Kidney capillary endothelial cell (primary cell): ENCODE measurements at regions not wholly inside any gene's neighbourhood (a gene's known extent, or its start where the extent isn't known, plus 50 kb on each side); places are given as distances from the start of the nearest gene placed in this dataset.
"Not testable (repeated sequence)": the region's sequence is repeated elsewhere in the genome, so short reads cannot be mapped to it uniquely, and the experiment has no call there.

Experiments used
- DNase-seq: peaks from one replicate; pipeline ENCODE4 v3.0.0-alpha.2; 2018; ENCODE audit warnings: low spot score

GRCh38 chr10:8128511-8128910 lies 74.0 kb downstream of the GATA3 start:
- no peak for DNase-seq

GRCh38 chr10:8129438-8129837 lies 75.0 kb downstream of the GATA3 start:
- DNase-seq = no peak

DNA sequence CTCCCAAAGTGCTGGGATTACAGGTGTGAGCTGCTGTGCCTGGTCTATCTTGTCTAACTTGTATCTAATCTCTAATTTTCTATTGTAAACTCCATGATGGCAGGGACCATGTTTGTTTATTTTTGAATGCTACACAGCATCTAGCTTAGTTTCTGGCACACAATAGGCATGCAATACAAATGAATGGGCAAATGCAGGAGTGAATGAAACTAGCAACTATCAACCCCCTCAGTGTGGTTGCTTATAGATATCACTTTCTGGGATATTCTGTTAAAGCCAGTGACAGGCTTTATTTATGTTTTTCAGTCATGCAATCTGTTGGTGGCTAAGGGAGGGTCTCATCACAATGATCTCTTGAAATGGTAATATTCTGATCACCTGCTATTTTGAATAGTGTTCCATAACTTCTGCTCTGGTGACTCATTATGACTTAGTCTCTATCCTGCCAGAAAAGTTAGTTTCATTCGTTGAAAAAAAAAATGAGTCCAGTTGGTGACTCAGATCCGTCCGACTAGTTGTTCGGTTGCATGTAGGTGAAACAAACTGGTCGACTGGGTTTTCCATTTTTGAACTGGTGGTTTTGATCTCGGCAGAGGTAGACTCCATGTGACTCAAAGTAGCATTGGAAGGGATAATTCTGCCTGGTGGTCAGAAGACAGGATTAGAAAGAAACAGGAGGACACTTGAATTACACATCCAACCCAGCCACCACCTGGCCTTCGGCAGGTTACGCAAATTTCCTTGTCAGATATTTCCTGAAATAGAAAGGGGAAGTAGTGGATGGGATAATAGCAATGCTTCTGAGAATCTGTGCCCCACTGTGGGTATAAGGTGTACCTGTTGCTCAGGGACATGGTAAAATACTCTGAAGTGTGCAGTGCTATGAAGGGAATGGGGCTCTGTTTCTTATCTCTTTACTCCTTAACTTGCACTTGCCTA lies 76.8 kb downstream of the GATA3 start:
- peak; percentile 9 for DNase-seq

- no peak for DNase-seq
Measured at GRCh38 chr10:8133146-8133545, 78.7 kb downstream of the GATA3 start.

GRCh38 chr10:8136736-8137135 lies 82.2 kb downstream of the GATA3 start:
- no peak for DNase-seq

GRCh38 chr10:8137272-8137681 lies 82.8 kb downstream of the GATA3 start:
- DNase-seq = no peak

GRCh38 chr10:8137726-8138125 lies 83.2 kb downstream of the GATA3 start:
- DNase-seq = no peak

DNA sequence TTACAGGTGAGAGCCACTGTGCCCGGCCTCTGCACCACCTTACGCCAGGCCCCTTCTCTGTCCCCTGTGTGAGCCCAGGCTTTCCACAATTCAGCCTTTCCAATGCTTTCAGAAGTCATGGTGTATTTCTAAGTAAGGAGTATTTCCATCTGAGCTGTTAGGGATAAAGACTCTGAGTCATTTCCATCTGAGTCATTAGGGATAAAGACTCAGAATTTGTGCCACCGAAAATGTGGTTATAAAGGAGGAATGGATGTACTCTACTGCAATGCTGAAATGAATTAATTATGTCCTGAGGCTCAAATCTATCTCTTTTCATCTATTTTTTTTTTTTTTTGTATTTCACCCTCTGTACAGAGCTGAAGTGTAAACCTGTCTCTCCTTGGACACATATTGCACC lies 84.0 kb downstream of the GATA3 start:
- DNase-seq = peak; percentile 47

- no peak for DNase-seq
Measured at GRCh38 chr10:8144496-8144895, 90.0 kb downstream of the GATA3 start.

- DNase-seq = no peak
Measured at GRCh38 chr10:8146650-8147049, 92.2 kb downstream of the GATA3 start.

DNA sequence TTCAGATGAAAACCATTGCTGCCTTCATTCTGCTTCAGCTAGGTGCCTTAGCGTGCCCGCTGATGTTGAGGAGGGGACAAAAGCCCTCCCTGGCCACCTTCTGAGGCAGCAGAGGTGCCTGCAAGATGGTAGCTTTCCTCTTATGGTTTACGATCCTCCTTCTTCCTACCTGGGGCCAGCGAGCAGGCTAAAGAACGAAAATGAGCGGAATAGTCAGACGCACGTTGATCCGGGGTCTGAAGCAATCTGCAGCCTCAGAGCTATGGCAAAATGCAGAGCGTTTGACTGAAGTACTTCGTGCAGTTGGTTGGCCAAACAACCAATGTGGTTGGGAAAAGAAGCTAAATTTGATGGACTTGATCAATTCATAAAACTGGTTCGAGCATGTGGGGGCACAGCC lies 95.5 kb downstream of the GATA3 start:
- DNase-seq = no peak

DNA sequence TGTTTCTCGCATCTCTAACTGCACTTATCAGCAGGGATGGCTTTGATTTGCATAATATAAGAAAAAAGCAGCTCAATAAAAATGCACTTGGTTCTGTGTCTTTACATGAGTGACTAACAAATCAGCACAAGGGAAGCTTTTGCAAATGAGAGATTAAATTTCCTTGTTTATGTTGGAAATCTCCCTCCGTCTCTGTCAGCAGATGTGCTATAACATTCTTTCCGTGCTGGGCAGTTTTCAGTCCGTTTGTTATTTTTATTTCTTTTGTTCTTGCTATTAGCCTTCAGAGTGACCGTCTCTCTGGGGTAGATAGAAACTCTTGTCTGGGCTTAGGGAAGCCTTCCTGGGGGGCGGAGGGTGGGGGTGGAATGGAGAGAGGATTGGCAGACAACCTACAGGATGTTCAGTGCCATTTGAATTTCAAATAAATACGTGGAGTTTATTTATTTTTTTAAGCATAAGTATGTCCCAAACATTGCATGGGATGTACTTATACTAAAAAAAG lies 96.0 kb downstream of the GATA3 start:
- DNase-seq = no peak

DNA sequence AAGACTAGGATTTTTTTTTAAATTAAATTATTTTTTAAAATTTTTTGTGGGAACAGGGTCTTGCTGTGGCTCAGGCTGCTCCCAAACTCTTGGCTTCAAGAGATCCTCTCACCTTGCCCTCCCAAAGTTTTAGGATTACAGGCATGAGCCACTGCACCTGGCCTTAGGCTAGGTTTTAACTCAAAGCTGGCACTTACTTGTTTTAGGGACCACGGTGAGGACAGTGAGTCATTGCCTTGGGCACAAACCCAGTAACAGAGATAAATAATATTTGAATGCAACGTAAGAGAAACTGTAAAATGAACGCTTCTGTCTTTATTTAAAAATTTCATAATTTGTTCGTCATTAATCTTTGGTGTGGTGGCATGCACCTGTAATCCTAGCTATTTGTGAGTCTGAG lies 96.6 kb downstream of the GATA3 start:
- no peak for DNase-seq

- no peak for DNase-seq
Measured at GRCh38 chr10:8156918-8157317, 102.4 kb downstream of the GATA3 start.

- DNase-seq = no peak
Measured at GRCh38 chr10:8158193-8159071, 103.9 kb downstream of the GATA3 start.

DNA sequence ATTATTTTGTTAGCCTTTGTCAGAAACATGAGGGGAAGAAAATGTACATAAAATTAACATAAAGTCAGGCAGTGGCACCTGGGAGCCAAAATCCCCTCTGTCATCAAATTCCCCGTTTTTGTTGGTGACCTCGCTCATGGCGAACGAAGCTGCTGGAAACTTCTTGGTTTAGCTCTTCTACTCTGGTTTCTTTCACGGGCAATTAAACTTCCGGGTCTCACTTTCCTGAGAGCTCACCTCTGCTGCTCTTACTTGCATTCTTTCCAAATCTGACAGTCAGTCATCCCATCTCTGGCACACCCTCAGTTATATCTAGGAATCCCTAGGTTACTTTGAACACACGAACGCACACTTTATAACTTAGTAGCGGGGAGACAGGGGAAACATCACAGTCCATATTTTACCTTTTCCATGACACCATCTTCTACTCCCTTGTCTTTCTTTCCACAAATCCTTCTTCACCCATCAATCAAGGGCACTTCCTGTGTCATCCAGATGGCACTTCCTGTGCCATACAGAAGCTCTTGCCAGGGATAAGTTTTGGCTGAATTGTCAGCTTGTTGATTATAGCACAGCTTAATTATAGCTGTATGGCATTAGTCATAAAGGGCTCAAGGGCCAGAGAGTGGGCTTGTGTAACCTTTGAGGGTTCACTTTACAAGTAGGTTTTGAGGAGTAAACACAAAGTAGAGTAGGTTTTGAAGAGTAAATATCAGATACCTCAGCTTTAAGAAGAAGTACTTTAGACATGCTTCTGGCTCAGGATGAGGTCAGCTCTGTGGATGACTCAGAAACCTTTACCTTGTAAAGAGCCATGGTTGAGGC lies 105.1 kb downstream of the GATA3 start:
- DNase-seq = no peak

DNA sequence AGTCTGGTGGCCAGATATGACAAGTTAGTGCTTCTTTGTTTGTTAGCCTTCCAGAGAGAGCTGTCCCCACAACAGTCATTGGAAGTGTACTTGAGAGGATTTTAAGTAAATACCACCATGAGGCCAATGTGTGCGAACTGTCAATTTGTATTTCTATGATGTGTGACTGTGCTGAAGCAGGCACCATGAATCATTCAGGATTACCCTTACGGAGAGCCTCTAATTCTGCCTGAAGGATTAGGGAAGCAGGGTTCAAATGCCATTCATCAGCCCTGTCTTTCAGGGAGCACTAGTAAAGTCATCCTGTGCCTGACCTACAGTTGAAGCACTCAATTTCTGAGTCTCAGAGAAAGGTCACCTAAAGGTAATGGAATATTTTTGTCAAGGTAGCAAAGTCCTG lies 109.3 kb downstream of the GATA3 start:
- no peak for DNase-seq

GRCh38 chr10:8164640-8165039 lies 110.2 kb downstream of the GATA3 start:
- DNase-seq = not testable (repeated sequence)

DNA sequence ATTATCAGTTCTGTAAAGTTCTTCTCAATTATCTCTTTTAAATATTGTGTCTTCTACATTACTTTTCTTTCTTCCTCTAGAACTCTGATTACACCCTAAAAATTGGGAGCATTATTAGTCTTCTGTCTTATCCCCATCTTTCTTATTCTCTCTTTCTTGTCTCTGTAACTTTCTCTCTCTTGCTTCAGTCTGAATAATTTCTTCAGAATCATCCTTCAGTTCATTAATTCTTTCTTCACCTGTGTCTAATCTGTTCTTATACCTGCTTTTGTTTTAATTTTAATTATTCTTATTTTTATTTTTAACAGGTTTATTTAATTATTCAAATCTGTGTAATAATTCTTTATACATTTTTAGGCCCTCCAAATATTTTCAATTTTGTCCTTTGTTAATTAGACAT lies 114.3 kb downstream of the GATA3 start:
- no peak for DNase-seq

- no peak for DNase-seq
Measured at GRCh38 chr10:8171008-8171407, 116.5 kb downstream of the GATA3 start.

GRCh38 chr10:8172604-8173003 lies 118.1 kb downstream of the GATA3 start:
- DNase-seq = no peak
